ENCODE measurements at regions not wholly inside any gene's neighbourhood (a gene's known extent, or its start where the extent isn't known, plus 50 kb on each side); places are given as distances from the start of the nearest gene placed in this dataset.

GRCh38 chr12:38956337-38956736 is 50.9 kb upstream of the CPNE8 start:
- no peak overlapping the region for H4K8ac ChIP-seq (ENCODE audit: extremely low read depth, insufficient read depth, low read length)
- no peak overlapping the region for H3K56ac ChIP-seq (replicated peaks; ENCODE audit: insufficient read length, low read depth, low read length)
- H3K4me1 ChIP-seq (replicated peaks in 1 of 4; ENCODE audit: control insufficient read depth in 3 of 4, insufficient read depth in 4 of 4, low read length in 3 of 4), result no peaks in the 10 kb centered on the region
- no peak overlapping the region for H3K27ac ChIP-seq (ENCODE audit: low read depth, low read length)
- H2AFZ ChIP-seq (ENCODE audit: low read length), result no peak overlapping the region
- H3K23ac ChIP-seq (ENCODE audit: insufficient read length), result no peak overlapping the region
- no peak overlapping the region for H2BK120ac ChIP-seq (replicated peaks; ENCODE audit: low read depth, low read length)
- H3K18ac ChIP-seq (ENCODE audit: extremely low read depth, low read length), result no peak overlapping the region
- no peak overlapping the region for H4K5ac ChIP-seq (ENCODE audit: insufficient read length, low read depth, low read length)
- FAIRE-seq, result no peak
- no peak overlapping the region for H3K4ac ChIP-seq (replicated peaks; ENCODE audit: insufficient read length, low read depth, low read length)
- H3K36me3 ChIP-seq (ENCODE audit: control insufficient read depth in 2 of 4, insufficient read depth in 4 of 4, low read length in 3 of 4), result no peaks in the 10 kb centered on the region
- H4K20me1 ChIP-seq (replicated peaks in 1 of 2; ENCODE audit: control insufficient read depth in 1 of 2, insufficient read depth in 2 of 2, low read length in 2 of 2), result no peaks in the 10 kb centered on the region
- H3K9me3 ChIP-seq (ENCODE audit: insufficient read depth in 2 of 2, low read depth in 1 of 2, low read length in 1 of 2), result no peaks in the 10 kb centered on the region
- no peak overlapping the region for H4K91ac ChIP-seq (replicated peaks; ENCODE audit: insufficient read length, low read length)
- no peak overlapping the region for H2BK20ac ChIP-seq (ENCODE audit: low read length)
- H3K79me2 ChIP-seq (ENCODE audit: control insufficient read depth in 1 of 2, insufficient read depth in 2 of 2, low read length in 2 of 2), result no peaks in the 10 kb centered on the region
- POLR2A ChIA-PET (ENCODE audit: partially characterized antibody), result interaction anchor here (0.6 kb wide), 1 partner anchor 175 kb away, joined by 4 read pairs; no protein-coding TSS in a partner anchor
- no peak overlapping the region for H3K14ac ChIP-seq (ENCODE audit: insufficient read length)
- H2AK5ac ChIP-seq (ENCODE audit: low read depth, low read length), result no peak overlapping the region
- H3K4me2 ChIP-seq (ENCODE audit: insufficient read depth in 1 of 2, low read depth in 2 of 2, low read length in 2 of 2), result no peak overlapping the region
- no peaks in the 10 kb centered on the region for H3K79me1 ChIP-seq (ENCODE audit: low read depth, low read length)
- no peak overlapping the region for H3K4me3 ChIP-seq (ENCODE audit: extremely low read depth in 1 of 4, insufficient read depth in 2 of 4, low read depth in 3 of 4, low read length in 4 of 4)
- no peaks in the 10 kb centered on the region for H3K23me2 ChIP-seq (ENCODE audit: low read depth, low read length)
- no peak overlapping the region for H2BK12ac ChIP-seq (ENCODE audit: low read depth, low read length)
- no peak overlapping the region for H2BK5ac ChIP-seq (ENCODE audit: low read depth, low read length)
- H2BK15ac ChIP-seq (ENCODE audit: low read length), result no peak overlapping the region
- DNase-seq (ENCODE audit: low read depth in 1 of 2, low spot score in 2 of 2), result no peak
- no peaks in the 10 kb centered on the region for H3K27me3 ChIP-seq (replicated peaks in 1 of 4; ENCODE audit: control insufficient read depth in 3 of 4, extremely low read depth in 1 of 4, insufficient read depth in 3 of 4, low read length in 3 of 4)
- CTCF ChIA-PET (ENCODE audit: partially characterized antibody), result no interaction called here
- no peak overlapping the region for H3K9ac ChIP-seq (replicated peaks in 1 of 4; ENCODE audit: extremely low read depth in 1 of 4, low read depth in 3 of 4, low read length in 3 of 4)
- no peak for TF ChIP-seq ATF3 (IDR thresholded peaks at IDR 0.05; ENCODE audit: insufficient read depth, low read depth, low read length)
- no peak for TF ChIP-seq SIRT6 (IDR thresholded peaks at IDR 0.05; ENCODE audit: low read length)
- no peak for TF ChIP-seq PHF8 (conservative IDR thresholded peaks at IDR 0.05; ENCODE audit: low read depth, low read length)
- TF ChIP-seq EZH2 (IDR thresholded peaks at IDR 0.05; ENCODE audit: low read depth, low read length, severe bottlenecking), result no peak
- TF ChIP-seq NANOG (IDR thresholded peaks at IDR 0.05; ENCODE audit: insufficient read depth, low read depth, low read length, poor library complexity, severe bottlenecking), result no peak
- no peak for TF ChIP-seq CTCF (IDR thresholded peaks at IDR 0.05; ENCODE audit: control extremely low read depth in 1 of 3, insufficient read depth in 1 of 3, low read depth in 1 of 3, low read length in 3 of 3)
- no peak for TF ChIP-seq SP1 (IDR thresholded peaks at IDR 0.05; ENCODE audit: low read depth, low read length)
- no peak for TF ChIP-seq FOSL1 (IDR thresholded peaks at IDR 0.05; ENCODE audit: insufficient read depth, low read depth, low read length)
- no peak for TF ChIP-seq BRCA1 (IDR thresholded peaks at IDR 0.05; ENCODE audit: low read depth, low read length)
- TF ChIP-seq RAD21 (IDR thresholded peaks at IDR 0.05 in 1 of 2, conservative IDR thresholded peaks at IDR 0.05 in 1 of 2; ENCODE audit: low read depth in 2 of 2, low read length in 2 of 2), result no peak
- TF ChIP-seq POLR2A (IDR thresholded peaks at IDR 0.05; ENCODE audit: control extremely low read depth in 1 of 2, low read depth in 2 of 2, low read length in 2 of 2), result no peak
- no peak for TF ChIP-seq CHD1 (IDR thresholded peaks at IDR 0.05; ENCODE audit: low read depth, low read length)
- TF ChIP-seq CREB1 (IDR thresholded peaks at IDR 0.05), result no peak
- TF ChIP-seq POU5F1 (IDR thresholded peaks at IDR 0.05; ENCODE audit: low read depth, low read length), result no peak
